ENCODE measurements at regions not wholly inside any gene's neighbourhood (a gene's known extent, or its start where the extent isn't known, plus 50 kb on each side); places are given as distances from the start of the nearest gene placed in this dataset.

DNA sequence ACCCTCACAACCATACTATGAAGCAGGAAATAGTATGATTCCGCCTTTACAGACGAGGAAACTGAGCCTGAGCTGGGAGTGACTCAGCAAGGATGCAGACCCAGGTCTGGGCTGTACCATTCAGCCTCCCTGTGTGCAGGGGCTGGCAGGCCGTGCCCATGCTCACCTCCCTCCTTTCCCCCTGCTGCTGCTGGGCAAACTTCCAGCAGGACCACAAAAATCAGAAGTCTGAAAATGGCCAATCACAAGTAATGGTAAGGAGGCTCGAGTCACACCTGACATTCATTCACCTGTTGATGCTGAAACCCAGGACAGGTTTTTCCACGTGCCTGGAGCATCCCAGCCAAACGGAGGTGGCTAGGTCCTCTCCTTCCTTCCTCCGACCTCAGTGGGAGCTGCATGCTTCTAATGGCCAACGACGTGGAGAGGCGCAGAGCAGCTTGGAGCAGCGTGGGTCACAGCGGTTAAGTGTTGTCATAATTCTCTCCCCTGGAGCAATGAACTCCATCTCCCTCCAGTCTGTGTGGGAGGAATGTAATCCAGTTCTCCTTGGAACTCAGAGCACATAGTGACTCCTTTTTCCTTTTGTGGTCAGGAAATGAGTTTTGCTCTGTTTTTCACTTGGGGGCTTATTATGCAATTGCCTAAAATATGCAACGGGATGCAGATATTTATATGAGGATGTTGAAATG lies 371.7 kb downstream of the BCOR start:
- TF ChIP-seq CTCF (IDR thresholded peaks at IDR 0.05) (no peak), POLR2A (IDR thresholded peaks at IDR 0.05) (no peak)
